ENCODE measurements at regions not wholly inside any gene's neighbourhood (a gene's known extent, or its start where the extent isn't known, plus 50 kb on each side); places are given as distances from the start of the nearest gene placed in this dataset.
A peak's percentile ranks its signal among the peaks of the same experiment; 100 is the strongest.

DNA sequence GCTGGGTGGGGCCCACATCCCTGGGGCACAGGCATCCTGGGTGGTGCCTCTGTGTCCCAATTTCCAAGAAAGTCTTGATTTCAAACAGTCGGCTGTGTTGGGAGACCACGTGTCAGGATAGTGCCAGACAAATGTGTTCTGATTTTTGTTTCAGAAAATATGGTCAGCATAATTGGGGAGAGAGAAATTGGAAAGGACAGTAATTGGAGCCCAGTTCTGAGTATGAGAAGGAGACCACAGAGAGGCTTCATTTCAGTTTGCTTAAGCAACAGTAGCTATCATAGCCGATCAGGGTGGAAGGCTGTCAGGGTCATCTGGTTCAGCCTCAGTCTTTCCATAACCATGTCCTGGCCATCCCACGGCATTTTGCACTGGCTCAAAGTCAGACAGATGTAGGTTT, 220.7 kb downstream of the CDC5L start:
- DNase-seq (ENCODE audit: low read depth in 2 of 2) = no peak

DNA sequence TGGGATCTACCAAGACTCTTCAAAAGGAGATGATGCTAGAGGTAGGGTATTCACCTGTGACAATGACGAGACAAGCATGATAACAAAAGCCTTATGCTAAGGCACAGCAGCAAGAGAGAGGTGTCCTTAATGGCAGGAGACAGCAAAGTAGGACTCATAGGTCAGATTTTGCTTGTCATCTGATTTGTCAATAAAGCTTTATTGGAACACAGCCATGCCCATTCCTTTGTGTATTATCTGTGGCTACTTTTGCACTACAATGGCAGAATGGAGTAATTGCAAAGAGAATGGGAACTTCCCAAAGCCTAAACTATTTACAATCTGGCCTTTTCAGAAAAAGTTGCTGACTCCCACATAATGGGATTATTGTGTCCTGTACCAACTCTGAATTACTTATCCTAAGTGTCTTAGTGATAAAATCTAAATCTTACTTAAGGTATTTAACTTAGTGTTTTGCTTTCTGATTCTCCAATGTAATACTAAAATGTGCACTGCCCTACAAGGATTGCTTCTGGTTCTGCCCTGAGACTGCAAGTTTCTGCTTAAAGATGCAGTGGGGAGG, 221.6 kb downstream of the CDC5L start:
- no peak for DNase-seq (ENCODE audit: low read depth in 2 of 2)

DNA sequence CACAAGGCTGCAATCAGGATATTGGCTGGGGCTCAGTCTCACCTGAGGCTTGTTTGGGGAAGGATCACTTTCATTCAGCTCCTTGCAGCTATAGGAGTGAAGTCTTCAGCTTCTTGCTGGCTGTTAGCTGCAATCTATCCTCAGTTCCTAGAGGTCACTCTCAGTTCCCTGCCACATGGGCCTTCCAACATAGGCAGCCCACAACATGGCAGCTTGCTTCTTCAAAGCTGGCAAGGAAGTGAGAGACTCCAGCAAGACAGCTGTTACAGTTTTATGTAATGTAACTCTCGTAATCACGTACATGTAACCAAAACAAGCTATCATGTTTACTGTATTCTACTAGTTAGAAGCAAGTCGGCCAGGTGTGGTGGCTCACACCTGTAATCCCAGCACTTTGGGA, 226.9 kb downstream of the CDC5L start:
- DNase-seq (ENCODE audit: low read depth in 2 of 2) = no peak

DNA sequence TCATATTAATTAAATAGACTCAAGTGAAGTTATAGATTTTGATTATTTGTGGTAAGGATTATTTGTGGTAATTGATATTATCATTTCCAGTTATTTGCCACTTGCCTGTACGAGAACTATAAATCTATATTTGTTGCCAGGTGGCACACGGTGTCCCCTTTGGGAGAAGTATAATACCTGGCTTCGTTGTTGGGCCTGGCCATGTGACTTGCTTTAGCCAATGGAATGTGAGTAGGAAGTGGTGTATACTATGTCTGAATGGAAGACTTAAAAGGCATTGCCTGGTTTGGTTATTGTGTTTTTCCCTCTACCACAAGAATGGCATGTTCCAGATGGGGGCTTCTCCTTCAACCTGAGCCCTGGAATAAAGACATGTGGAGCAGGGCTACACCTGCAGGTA, 228.1 kb downstream of the CDC5L start:
- no peak for DNase-seq (ENCODE audit: low read depth in 2 of 2)

DNA sequence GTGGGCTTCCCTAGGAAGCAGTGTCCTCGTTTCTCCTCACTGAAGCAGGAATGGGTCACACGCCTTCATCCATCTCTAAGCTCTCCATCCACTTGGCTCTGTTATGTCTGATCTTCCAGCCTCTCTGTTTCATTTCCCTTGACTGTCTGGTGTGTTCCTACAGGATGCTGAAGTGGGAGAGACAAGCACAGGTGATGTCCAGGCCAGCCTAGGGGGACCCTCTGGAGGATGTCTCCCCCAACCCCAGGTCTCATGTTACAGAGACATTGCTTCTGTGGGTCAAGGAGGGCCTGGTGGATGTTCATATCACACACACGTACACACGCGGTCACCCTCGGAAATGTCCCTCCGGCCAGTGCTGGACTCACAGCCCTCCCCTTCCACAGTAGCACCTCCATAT, 229.9 kb downstream of the CDC5L start:
- DNase-seq (ENCODE audit: low read depth in 2 of 2) = no peak

DNA sequence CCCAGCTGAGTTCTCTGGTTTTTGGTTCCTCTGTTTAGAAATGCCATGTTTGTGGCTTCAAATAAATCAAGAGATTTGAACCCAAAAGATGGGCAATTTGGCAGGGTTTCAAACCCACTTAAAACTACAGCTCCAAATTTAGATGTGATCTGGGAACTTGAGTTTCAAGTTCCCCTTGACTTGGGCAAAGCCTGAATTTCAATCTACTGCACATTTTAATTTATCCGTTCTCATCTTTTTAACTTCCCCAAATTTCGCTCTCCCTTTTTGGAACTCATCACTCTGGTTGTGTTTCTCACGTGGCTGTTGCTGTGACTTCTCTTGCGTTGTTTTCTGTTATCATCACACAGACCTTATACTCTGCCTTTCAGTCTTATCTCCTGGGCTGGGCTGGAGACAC, 230.9 kb downstream of the CDC5L start:
- DNase-seq (ENCODE audit: low read depth in 2 of 2) = no peak

DNA sequence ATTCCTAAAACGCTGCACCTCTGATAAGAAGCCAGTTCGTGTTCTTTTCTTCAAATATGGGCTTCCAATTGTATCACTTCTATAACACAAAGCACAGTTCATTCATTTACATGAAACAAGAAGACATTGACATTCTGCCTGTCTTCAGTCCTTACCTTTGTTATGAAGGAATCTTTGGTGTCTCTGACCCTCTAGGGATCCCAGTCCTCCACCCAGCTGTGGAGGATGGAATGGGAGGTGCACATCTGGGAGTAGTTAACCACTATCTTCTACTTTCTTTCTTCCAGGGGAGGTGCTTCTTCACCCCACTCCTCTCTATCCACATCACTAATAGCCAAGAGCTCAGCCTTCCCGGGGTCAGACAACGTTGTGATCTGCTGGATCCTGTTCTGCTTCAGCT, 233.4 kb downstream of the CDC5L start:
- DNase-seq (ENCODE audit: low read depth in 2 of 2) = no peak

DNA sequence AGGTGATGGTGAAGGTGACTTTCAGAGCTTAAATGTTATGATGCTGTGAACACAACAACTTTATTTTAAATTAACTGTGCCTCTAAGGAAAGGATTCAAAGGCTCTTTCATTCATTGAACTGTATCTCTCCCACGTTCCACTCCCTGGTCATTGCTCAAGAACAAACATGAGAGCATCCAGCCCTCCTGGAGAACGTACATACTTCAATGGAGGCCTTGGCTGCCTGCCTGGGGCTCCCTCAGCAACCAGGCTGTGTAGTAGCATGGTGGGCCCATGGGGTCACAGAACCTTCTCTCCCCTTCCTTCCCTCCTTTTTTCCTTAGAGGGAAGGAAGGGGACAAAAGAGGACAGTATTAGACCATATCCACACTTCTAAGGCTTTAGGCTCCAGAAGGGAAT, 234.3 kb downstream of the CDC5L start:
- DNase-seq (ENCODE audit: low read depth in 2 of 2) = no peak

DNA sequence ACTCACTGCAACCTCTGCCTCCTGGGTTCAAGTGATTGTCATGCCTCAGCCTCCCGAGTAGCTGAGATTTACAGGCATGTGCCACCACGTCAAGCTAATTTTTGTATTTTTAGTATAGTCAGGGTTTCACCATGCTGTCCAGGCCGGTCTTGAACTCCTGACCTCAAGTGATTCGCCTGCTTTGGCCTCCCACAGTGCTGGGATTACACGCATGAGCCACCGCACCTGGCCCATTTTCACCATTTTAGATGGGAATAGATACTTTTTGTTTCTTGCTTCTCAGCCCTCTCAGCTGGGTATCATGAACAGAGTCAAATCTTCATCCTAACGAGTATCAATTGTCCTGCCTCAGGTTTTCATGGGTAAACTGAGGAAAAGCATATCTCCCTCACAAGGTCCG, 235.0 kb downstream of the CDC5L start:
- no peak for DNase-seq (ENCODE audit: low read depth in 2 of 2)

DNA sequence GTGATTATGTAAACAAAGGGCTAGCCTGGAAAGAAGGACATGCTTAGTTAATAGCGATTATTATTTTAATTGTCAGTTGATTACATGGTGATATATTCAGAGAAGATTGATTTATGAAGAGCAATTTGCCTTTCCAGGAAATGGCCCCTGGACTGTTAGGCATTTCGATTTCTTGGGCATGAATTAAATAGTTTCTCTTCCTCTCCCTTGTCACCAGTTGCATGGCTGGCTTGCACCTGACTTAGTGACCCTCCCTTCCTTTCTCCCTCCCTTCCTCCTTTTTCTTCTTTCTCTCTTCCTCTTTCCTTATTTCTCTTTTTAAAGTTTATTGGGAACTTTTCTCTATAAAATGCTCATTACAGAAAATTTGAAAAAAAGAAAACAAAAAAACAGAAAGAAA, 235.4 kb downstream of the CDC5L start:
- DNase-seq (ENCODE audit: low read depth in 2 of 2) = no peak

DNA sequence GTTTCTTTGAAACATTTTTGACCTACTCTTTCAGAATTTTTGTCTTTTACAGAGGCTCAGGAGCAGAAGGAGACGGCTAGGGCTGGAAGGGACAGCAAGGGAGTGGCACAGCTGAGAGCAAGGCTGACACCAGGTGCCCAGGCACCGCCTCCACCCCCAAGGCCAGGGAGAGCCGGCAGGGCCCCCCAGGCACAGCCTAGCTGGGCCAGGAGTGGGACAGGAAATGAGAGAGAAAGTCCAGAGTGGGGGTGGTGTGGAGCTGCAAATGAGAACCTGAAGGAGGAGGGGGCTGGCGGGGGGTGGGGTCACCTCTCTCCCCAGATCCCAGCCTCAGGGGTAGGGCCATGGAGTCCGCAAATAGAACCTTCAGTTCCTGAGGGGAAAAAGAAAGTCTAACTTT, 236.7 kb downstream of the CDC5L start:
- DNase-seq (ENCODE audit: low read depth in 2 of 2) = no peak

DNA sequence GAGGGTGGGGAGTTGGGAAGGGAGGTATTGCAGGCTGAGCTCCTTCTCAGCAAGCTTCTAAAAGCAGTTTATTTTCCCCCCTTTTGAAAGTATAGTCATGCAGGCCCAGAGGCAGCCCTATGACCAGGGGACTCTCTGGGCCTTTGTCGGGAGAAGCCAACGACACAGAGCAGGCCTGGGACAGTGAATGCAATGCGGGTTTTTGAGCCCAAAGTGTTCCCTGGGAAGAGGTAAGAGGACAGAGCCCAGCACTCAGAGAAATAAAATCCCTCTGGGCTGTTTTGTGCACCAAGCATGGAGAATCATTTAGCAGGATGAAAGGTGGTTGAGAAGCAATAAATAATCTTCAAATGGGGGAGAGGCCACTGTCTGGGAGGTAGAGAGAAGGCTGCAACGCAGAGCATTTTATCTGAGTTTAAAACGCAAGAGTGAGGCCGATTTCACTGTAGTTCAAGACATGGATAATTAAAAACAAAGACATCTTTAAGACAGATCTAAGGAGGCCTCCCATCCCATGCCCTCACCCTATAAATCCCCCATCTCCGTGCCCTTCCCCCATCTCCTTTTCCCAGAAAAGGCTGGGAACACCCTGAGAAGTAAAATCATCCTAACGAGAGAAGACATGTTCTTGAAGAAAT, 237.5 kb downstream of the CDC5L start:
- DNase-seq (ENCODE audit: low read depth in 2 of 2) = peak; percentile 50 to 62

DNA sequence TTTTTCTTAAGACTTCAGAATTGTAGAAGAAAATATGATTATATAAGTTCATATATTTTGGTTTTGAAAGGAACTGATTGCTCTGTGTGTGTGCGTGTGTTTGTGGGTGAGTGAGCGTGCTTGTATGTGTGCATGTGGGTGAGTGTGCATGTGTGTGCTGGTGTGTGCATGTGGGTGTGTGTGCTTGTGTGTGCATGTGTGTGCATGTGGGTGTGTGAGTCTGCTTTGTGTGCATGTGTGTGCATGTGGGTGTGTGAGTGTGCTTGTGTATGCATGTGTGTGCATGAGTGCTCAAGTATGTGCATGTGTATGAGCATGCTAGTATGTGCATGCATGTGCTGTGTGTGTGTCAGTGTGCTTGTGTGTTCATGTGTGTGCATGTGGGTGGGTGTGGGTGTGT, 238.5 kb downstream of the CDC5L start:
- no peak for DNase-seq (ENCODE audit: low read depth in 2 of 2)

DNA sequence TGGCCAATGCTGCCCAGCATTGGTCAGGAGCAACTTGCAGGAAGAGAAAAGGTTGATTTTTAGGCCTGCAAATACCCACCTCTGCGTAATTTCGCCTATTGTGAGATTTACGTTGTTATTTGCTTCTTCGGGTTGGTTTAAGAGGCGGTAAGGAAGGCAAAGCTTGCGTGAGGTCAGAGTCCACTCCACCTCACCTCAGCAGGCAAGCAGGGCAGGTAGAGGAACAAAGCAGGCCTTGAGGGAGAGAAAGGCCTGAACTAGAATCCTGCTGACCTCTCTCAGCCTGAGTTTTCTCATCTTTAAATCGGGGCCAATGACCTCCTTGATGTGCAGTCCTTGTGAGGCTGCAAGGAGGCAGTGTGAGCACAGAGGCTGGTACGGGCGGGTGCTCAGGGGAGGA, 239.1 kb downstream of the CDC5L start:
- no peak for DNase-seq (ENCODE audit: low read depth in 2 of 2)

DNA sequence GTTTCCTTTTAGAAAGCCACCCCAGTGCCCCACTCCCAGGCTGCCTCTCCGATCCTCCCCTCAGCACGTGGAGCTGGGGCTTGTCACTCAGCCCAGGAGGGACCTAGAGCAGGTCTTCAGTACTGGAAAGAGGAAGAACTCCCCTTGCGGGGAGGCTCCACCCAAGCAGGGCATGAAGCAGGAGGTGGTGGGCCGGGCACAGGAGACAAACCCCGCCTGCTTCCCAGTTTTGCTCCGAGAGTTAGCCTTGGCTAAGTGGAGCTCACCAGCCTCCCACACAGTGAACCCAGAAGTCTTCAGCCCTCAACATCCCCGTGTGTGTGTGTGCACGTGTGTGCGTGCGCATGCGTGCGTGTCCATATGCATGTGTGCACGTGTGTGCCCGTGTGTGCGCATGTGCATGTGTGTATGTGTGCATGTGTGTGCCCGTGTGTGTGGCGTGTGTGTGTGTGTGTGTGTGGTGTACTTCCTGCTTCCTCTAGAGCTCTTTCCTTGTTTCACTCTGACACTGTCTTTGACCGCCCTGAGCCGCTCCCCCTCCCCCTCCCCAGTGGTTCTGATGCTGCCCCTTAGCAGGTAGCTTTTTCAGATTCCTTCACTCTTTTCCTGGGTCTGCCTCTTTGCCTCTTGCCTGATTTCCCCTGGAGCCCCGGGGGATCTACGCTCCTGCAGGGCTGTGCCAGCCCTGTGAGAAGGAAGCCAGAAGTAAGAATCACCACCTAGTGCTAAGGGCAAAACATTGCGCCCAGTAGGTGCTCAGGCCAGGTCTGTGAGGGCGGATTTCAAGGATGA, 239.8 kb downstream of the CDC5L start:
- DNase-seq (ENCODE audit: low read depth in 2 of 2) = no peak

DNA sequence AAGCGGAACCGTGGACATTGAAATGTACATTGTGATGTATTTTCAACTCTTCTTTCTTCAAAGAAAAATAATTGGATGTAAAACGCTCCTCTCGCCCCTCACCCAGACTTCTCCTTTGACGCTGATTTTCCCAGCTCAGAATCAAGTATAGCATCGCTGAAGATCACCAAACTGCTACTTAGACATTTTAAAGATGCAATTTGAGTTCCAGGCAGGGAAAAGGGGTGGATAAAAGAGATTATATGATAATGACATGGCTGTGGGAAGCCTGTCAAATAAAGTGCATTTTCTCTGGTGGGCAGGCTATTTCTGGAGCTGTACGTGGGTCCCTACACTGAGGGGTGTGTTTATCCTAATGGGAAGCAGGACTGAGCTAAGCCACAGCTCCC, 240.4 kb downstream of the CDC5L start:
- no peak for DNase-seq (ENCODE audit: low read depth in 2 of 2)

DNA sequence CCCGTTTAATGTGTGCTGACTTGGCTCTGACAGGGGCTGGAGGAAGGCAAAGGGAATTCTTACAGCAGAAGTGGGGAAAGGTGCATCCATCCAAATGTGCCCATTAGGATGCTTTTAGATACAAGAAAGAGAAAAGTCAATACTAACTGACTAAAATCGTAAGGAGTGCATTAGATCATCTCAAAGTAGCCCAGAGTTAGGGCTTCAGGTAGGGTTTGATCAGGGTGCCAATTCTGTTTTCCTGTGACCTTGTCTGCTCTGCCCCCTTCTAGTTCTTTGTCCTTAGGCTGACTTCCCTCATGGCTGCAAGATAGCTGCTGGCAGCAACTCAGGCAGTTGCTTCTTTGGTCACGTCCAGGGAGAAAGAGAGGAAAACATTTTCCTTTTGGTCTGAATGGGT, 240.8 kb downstream of the CDC5L start:
- DNase-seq (ENCODE audit: low read depth in 2 of 2) = no peak

DNA sequence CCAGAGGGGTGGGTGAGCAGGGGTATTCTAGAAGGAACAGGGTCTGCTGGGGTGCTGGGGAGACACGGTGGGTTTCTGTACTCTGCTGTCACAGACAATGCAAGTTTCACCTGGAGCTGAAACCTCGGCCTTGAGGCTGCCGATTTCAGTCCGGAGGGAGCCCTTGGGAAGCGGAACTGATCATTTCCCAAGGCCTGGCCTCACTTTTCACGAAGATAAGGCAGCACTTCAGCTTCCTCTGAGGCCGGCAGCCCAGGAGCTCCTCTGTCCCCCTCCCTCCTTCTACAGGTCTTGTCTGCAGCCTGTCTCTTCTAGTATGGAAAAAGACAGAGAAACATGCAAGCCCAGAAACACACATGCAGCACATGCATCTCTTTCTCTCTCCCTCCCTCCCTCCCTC, 242.1 kb downstream of the CDC5L start:
- no peak for DNase-seq (ENCODE audit: low read depth in 2 of 2)

DNA sequence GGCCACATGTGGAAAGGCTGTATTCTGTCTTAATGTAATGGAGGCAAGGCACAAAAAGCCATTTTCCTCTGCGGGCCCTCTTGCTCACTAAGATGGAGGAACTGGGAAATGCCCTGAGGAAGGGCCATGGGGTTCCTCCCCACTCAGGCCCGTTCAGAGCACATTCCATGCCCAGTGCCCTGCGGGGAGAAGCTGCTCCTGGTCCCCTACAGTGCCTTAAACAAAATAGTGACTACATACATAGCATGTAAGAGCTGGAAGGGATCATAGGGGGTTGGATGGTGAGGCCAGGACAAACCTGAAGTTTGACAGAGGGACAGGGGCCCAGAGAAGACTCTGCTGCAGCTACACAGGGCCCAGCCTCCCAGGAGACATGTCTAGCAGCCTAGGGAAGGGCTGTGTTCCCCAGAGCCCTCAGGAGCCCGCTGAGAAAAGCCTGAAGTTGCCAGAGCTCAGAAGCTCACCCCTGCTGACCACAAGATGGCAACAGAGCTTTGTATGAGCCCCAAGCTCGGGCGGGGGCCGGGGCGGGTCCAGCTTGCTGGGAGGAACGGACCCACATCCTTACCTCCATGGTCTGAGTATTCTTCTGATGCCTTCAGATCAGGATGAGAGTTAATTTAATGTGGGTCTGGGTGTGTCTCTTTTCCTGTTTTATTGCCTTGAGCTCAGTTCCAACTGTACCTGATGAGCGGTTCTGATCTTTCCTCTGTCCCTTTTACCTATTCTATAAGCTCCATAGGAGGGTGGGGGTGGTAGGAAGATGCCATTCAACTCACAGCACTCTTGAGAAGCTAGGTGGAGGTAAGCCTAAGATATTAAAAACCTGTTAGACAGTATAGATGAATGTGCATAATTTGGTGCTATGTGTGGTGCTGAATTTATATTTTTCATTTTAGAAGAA, 242.9 kb downstream of the CDC5L start:
- DNase-seq (ENCODE audit: low read depth in 2 of 2) = no peak

DNA sequence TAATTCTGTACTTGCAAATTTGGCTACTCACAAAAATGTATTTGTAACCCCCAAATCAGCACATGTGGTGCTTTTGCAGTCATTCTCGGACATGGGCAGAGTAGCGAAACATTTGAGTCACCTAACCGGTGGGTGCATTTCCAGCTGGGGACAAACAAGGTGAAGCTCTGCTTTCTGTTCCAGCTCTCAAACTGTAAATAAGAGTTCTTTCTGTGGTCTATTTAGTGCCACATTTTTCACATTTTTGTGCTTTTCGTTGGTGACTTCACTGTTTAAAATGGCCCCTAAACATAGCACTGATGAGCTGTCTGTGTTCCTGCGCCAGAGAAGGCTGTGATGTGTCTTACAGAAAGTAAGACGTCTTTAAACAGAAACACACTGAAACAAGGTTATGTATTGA, 244.5 kb downstream of the CDC5L start:
- no peak for DNase-seq (ENCODE audit: low read depth in 2 of 2)

DNA sequence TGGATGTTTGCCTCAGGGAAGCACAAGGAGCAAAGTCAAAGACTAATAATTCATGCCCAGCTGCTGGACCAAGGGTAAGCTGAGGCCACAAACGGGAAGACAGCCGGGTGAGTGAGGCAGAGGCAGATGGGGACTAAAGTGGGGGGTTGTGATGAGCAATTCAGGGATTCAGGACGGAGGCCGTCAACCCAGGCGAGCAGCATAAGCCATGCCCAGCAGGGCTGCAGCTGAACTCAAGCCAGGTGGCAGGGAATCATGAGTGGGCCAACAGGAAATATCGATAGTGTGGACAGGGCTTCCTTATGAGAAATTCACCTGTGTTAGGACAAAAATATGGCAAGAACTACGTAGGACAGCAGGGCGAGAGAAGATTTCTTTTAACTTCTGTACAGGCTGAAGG, 246.8 kb downstream of the CDC5L start:
- DNase-seq (ENCODE audit: low read depth in 2 of 2) = no peak

DNA sequence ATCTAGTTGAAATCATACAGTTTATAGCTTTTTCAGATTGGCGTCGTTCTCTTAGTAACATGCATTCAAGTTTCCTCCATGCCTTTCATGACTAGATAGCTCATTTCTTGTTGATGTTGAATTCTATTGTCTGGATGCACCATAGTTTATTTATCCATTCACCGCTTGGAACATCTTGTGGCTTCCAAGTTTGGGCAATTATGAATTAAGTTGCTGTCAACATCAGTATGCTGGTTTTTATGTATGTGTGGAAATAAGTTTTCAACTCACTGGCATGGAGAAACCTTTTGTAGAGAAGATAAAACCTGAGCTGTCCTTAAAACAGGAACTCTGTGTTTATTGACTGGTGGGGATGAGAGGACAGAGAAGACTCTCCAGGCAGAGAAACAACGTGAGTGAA, 248.0 kb downstream of the CDC5L start:
- DNase-seq (ENCODE audit: low read depth in 2 of 2) = no peak
